ENCODE measurements at regions not wholly inside any gene's neighbourhood (a gene's known extent, or its start where the extent isn't known, plus 50 kb on each side); places are given as distances from the start of the nearest gene placed in this dataset.

GRCh38 chr3:99504258-99504657 lies 134.1 kb upstream of the COL8A1 start:
- Histone ChIP-seq H3K14ac (ENCODE audit: low read length) (no peak overlapping the region), H3K79me1 (ENCODE audit: low read depth, low read length) (no peaks in the 10 kb centered on the region), H2AFZ (ENCODE audit: low read length) (no peak overlapping the region), H3K23ac (ENCODE audit: low read depth, low read length, poor library complexity) (no peak overlapping the region), H3K4ac (ENCODE audit: low read length) (no peak overlapping the region), H3K4me1 (ENCODE audit: control insufficient read depth in 2 of 2, insufficient read depth in 1 of 2, low read depth in 1 of 2, low read length in 2 of 2) (no peaks in the 10 kb centered on the region), H4K8ac (ENCODE audit: low read depth, low read length) (no peak overlapping the region), H3K27me3 (ENCODE audit: control insufficient read depth in 3 of 3, insufficient read depth in 3 of 3, low read depth in 1 of 3, low read length in 3 of 3) (no peaks in the 10 kb centered on the region), H3K4me3 (ENCODE audit: low read length in 2 of 2) (no peak overlapping the region), H3K9ac (ENCODE audit: low read depth, low read length, poor library complexity) (no peak overlapping the region), H2BK120ac (ENCODE audit: low read depth, low read length) (no peak overlapping the region), H2BK5ac (ENCODE audit: low read length) (no peak overlapping the region), H2BK12ac (ENCODE audit: low read length) (no peak overlapping the region), H2AK5ac (ENCODE audit: low read depth, low read length) (no peak overlapping the region), H3K27ac (replicated peaks; ENCODE audit: low read length) (no peak overlapping the region), H3K36me3 (replicated peaks in 1 of 2; ENCODE audit: control insufficient read depth in 2 of 2, insufficient read depth in 2 of 2, low read length in 2 of 2) (no peaks in the 10 kb centered on the region), H3K9me3 (replicated peaks in 1 of 2; ENCODE audit: control insufficient read depth in 2 of 2, insufficient read depth in 1 of 2, low read depth in 1 of 2, low read length in 2 of 2) (no peaks in the 10 kb centered on the region), H3K4me2 (ENCODE audit: insufficient read depth, low read length, poor library complexity, severe bottlenecking) (no peak overlapping the region), H3K18ac (ENCODE audit: low read length) (no peak overlapping the region), H4K91ac (ENCODE audit: low read depth, low read length, poor library complexity) (no peak overlapping the region), H2BK15ac (ENCODE audit: low read length) (no peak overlapping the region)
- no peak for DNase-seq (ENCODE audit: low spot score)
- WGBS, 2 donors (ENCODE audit: extremely low coverage in 2 of 2, insufficient read length in 2 of 2, insufficient replicate concordance in 1 of 2) = no CpG with 5 or more reads among the region's 2 CpGs

- no peak overlapping the region for H3K27ac ChIP-seq (replicated peaks; ENCODE audit: low read length)
- no peak for DNase-seq (ENCODE audit: low spot score)
- H2BK12ac ChIP-seq (ENCODE audit: low read length) = no peak overlapping the region
- no CpG with 5 or more reads among the region's 3 CpGs for WGBS, 2 donors (ENCODE audit: extremely low coverage in 2 of 2, insufficient read length in 2 of 2, insufficient replicate concordance in 1 of 2)
- no peaks in the 10 kb centered on the region for H3K79me1 ChIP-seq (ENCODE audit: low read depth, low read length)
- H4K8ac ChIP-seq (ENCODE audit: low read depth, low read length) = no peak overlapping the region
- no peak overlapping the region for H3K4me2 ChIP-seq (ENCODE audit: insufficient read depth, low read length, poor library complexity, severe bottlenecking)
- no peaks in the 10 kb centered on the region for H3K9me3 ChIP-seq (replicated peaks in 1 of 2; ENCODE audit: control insufficient read depth in 2 of 2, insufficient read depth in 1 of 2, low read depth in 1 of 2, low read length in 2 of 2)
- H3K4ac ChIP-seq (ENCODE audit: low read length) = no peak overlapping the region
- no peaks in the 10 kb centered on the region for H3K27me3 ChIP-seq (ENCODE audit: control insufficient read depth in 3 of 3, insufficient read depth in 3 of 3, low read depth in 1 of 3, low read length in 3 of 3)
- H3K4me3 ChIP-seq (ENCODE audit: low read length in 2 of 2) = no peak overlapping the region
- H3K18ac ChIP-seq (ENCODE audit: low read length) = no peak overlapping the region
- no peak overlapping the region for H3K14ac ChIP-seq (ENCODE audit: low read length)
- H2AFZ ChIP-seq (ENCODE audit: low read length) = no peak overlapping the region
- H3K23ac ChIP-seq (ENCODE audit: low read depth, low read length, poor library complexity) = no peak overlapping the region
- H2BK5ac ChIP-seq (ENCODE audit: low read length) = no peak overlapping the region
- H2BK120ac ChIP-seq (ENCODE audit: low read depth, low read length) = no peak overlapping the region
- H3K4me1 ChIP-seq (ENCODE audit: control insufficient read depth in 2 of 2, insufficient read depth in 1 of 2, low read depth in 1 of 2, low read length in 2 of 2) = no peaks in the 10 kb centered on the region
- no peak overlapping the region for H2AK5ac ChIP-seq (ENCODE audit: low read depth, low read length)
- no peak overlapping the region for H2BK15ac ChIP-seq (ENCODE audit: low read length)
- no peak overlapping the region for H3K9ac ChIP-seq (ENCODE audit: low read depth, low read length, poor library complexity)
- H4K91ac ChIP-seq (ENCODE audit: low read depth, low read length, poor library complexity) = no peak overlapping the region
- no peaks in the 10 kb centered on the region for H3K36me3 ChIP-seq (replicated peaks in 1 of 2; ENCODE audit: control insufficient read depth in 2 of 2, insufficient read depth in 2 of 2, low read length in 2 of 2)
These were observed 135.0 kb upstream of the COL8A1 start for GRCh38 chr3:99503350-99503749.

DNA sequence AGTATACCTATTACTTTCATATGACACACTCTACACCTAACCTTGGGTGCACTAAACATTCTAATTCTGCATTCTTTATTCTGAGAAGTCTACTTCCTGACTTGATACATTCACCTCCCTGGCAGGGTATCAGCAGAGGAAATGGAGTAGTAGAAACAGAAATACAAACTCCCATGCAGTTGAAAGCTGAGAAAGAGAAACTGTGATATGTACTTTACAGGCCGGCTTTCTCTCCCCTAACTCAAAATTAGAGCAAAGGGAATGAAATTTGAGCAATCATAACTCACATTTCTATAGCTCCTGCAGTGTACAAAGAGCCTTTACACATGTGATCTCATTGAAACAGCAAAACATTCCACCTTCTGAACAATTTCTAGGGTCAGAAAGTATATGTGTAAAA lies 135.5 kb upstream of the COL8A1 start:
- H2AK5ac ChIP-seq (ENCODE audit: low read depth, low read length) = no peak overlapping the region
- no peak overlapping the region for H3K4ac ChIP-seq (ENCODE audit: low read length)
- no peaks in the 10 kb centered on the region for H3K36me3 ChIP-seq (replicated peaks in 1 of 2; ENCODE audit: control insufficient read depth in 2 of 2, insufficient read depth in 2 of 2, low read length in 2 of 2)
- DNase-seq (ENCODE audit: low spot score) = no peak
- H2BK120ac ChIP-seq (ENCODE audit: low read depth, low read length) = no peak overlapping the region
- no peak overlapping the region for H3K18ac ChIP-seq (ENCODE audit: low read length)
- H3K79me1 ChIP-seq (ENCODE audit: low read depth, low read length) = no peaks in the 10 kb centered on the region
- H2BK12ac ChIP-seq (ENCODE audit: low read length) = no peak overlapping the region
- no CpG with 5 or more reads among the region's 1 CpG for WGBS, 2 donors (ENCODE audit: extremely low coverage in 2 of 2, insufficient read length in 2 of 2, insufficient replicate concordance in 1 of 2)
- no peaks in the 10 kb centered on the region for H3K27me3 ChIP-seq (ENCODE audit: control insufficient read depth in 3 of 3, insufficient read depth in 3 of 3, low read depth in 1 of 3, low read length in 3 of 3)
- no peak overlapping the region for H4K8ac ChIP-seq (ENCODE audit: low read depth, low read length)
- no peak overlapping the region for H4K91ac ChIP-seq (ENCODE audit: low read depth, low read length, poor library complexity)
- H2BK15ac ChIP-seq (ENCODE audit: low read length) = no peak overlapping the region
- no peak overlapping the region for H3K9ac ChIP-seq (ENCODE audit: low read depth, low read length, poor library complexity)
- no peaks in the 10 kb centered on the region for H3K9me3 ChIP-seq (replicated peaks in 1 of 2; ENCODE audit: control insufficient read depth in 2 of 2, insufficient read depth in 1 of 2, low read depth in 1 of 2, low read length in 2 of 2)
- no peak overlapping the region for H3K4me3 ChIP-seq (ENCODE audit: low read length in 2 of 2)
- no peak overlapping the region for H3K14ac ChIP-seq (ENCODE audit: low read length)
- no peak overlapping the region for H3K27ac ChIP-seq (replicated peaks; ENCODE audit: low read length)
- no peak overlapping the region for H2BK5ac ChIP-seq (ENCODE audit: low read length)
- no peak overlapping the region for H3K23ac ChIP-seq (ENCODE audit: low read depth, low read length, poor library complexity)
- no peak overlapping the region for H2AFZ ChIP-seq (ENCODE audit: low read length)
- no peak overlapping the region for H3K4me2 ChIP-seq (ENCODE audit: insufficient read depth, low read length, poor library complexity, severe bottlenecking)
- H3K4me1 ChIP-seq (ENCODE audit: control insufficient read depth in 2 of 2, insufficient read depth in 1 of 2, low read depth in 1 of 2, low read length in 2 of 2) = no peaks in the 10 kb centered on the region

DNA sequence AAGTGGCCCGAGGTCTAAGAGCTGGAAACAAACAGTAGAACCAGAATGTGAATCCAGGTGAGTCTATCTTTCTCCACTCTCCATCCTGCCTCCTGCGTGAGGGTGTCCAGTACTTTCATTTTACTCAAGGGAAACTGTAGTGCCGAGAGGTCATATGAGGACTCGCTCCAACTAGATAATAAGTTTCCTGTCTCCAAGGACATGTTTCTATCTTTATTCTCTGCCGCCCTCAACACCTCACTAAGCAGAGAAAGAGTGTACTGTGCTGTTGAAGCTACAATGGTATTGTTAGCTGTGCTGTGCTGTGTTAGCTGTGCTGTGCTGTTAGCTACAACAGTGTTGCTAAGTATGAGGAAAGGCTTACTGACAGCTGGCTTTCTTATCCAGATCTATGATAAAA lies 137.9 kb upstream of the COL8A1 start:
- no peak overlapping the region for H2BK5ac ChIP-seq (ENCODE audit: low read length)
- H3K36me3 ChIP-seq (replicated peaks in 1 of 2; ENCODE audit: control insufficient read depth in 2 of 2, insufficient read depth in 2 of 2, low read length in 2 of 2) = no peaks in the 10 kb centered on the region
- no peak overlapping the region for H2AFZ ChIP-seq (ENCODE audit: low read length)
- no peak overlapping the region for H3K9ac ChIP-seq (ENCODE audit: low read depth, low read length, poor library complexity)
- H4K8ac ChIP-seq (ENCODE audit: low read depth, low read length) = no peak overlapping the region
- H2BK12ac ChIP-seq (ENCODE audit: low read length) = no peak overlapping the region
- no peak overlapping the region for H2BK120ac ChIP-seq (ENCODE audit: low read depth, low read length)
- no peaks in the 10 kb centered on the region for H3K4me1 ChIP-seq (ENCODE audit: control insufficient read depth in 2 of 2, insufficient read depth in 1 of 2, low read depth in 1 of 2, low read length in 2 of 2)
- no peak overlapping the region for H3K4me2 ChIP-seq (ENCODE audit: insufficient read depth, low read length, poor library complexity, severe bottlenecking)
- no peak overlapping the region for H3K23ac ChIP-seq (ENCODE audit: low read depth, low read length, poor library complexity)
- H2AK5ac ChIP-seq (ENCODE audit: low read depth, low read length) = no peak overlapping the region
- no peak overlapping the region for H2BK15ac ChIP-seq (ENCODE audit: low read length)
- no peak for DNase-seq (ENCODE audit: low spot score)
- H3K14ac ChIP-seq (ENCODE audit: low read length) = no peak overlapping the region
- WGBS, 2 donors (ENCODE audit: extremely low coverage in 2 of 2, insufficient read length in 2 of 2, insufficient replicate concordance in 1 of 2) = no CpG with 5 or more reads among the region's 5 CpGs
- no peak overlapping the region for H3K4me3 ChIP-seq (ENCODE audit: low read length in 2 of 2)
- H4K91ac ChIP-seq (ENCODE audit: low read depth, low read length, poor library complexity) = no peak overlapping the region
- H3K79me1 ChIP-seq (ENCODE audit: low read depth, low read length) = no peaks in the 10 kb centered on the region
- no peak overlapping the region for H3K4ac ChIP-seq (ENCODE audit: low read length)
- H3K9me3 ChIP-seq (replicated peaks in 1 of 2; ENCODE audit: control insufficient read depth in 2 of 2, insufficient read depth in 1 of 2, low read depth in 1 of 2, low read length in 2 of 2) = no peaks in the 10 kb centered on the region
- H3K27me3 ChIP-seq (ENCODE audit: control insufficient read depth in 3 of 3, insufficient read depth in 3 of 3, low read depth in 1 of 3, low read length in 3 of 3) = no peaks in the 10 kb centered on the region
- H3K18ac ChIP-seq (ENCODE audit: low read length) = no peak overlapping the region
- H3K27ac ChIP-seq (replicated peaks; ENCODE audit: low read length) = no peak overlapping the region
